Upper lobe of left lung (tissue), 4 donors: ENCODE measurements at regions not wholly inside any gene's neighbourhood (a gene's known extent, or its start where the extent isn't known, plus 50 kb on each side); places are given as distances from the start of the nearest gene placed in this dataset.

Experiments used
- EP300 ChIP-seq, 4 donors: sonication (generic); formaldehyde crosslinking; IDR thresholded peaks; one replicate each; pipeline ENCODE4 v1.5.1; 2017; ENCODE audit warnings: antibody characterized with exemption in 4 of 4, control low read depth in 2 of 4
- POLR2A ChIP-seq, 4 donors: fragments of 450-650 bp; IDR thresholded peaks; one replicate each; pipeline ENCODE4 v1.5.1; 2016 to 2017; ENCODE audit warnings: antibody characterized with exemption in 4 of 4, mild to moderate bottlenecking in 2 of 4
- POLR2AphosphoS5 ChIP-seq, 2 donors: sonication (generic); formaldehyde crosslinking; IDR thresholded peaks; one replicate each; pipeline ENCODE4 v1.5.1; 2017; ENCODE audit warnings: antibody characterized with exemption in 2 of 2
- TF ChIP-seq, protein P1 (sequence below), 6 experiments: fragments of 450-650 bp in 4 of 6; fragments of 200-600 bp in 2 of 6; sonication (generic) in 2 of 6; IDR thresholded peaks; one replicate each; pipeline ENCODE4 v1.5.1; 2016 to 2019; ENCODE audit warnings: antibody characterized with exemption in 6 of 6

DNA sequence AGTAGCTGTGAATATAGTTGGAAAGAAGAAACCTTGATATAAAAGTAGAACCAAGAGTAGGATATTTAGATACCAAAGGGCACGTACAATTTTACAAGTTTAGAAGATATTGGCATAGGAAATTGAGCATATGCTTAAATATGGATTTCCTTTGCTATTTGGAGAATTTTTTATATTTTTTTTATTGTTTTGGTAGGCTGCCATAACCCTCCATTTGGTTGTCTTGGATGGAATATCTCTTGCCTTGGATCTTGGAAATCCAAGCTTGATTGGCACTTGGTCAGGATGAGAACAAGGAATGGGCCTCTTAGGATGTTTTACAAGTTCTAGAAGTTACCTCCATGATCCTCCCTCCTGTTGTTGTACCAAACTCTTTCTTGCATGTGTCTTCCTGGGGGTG lies 297.1 kb downstream of the PRL start:
- TF ChIP-seq POLR2A (IDR thresholded peaks at IDR 0.05) = no peak
- TF ChIP-seq, protein P1, sequence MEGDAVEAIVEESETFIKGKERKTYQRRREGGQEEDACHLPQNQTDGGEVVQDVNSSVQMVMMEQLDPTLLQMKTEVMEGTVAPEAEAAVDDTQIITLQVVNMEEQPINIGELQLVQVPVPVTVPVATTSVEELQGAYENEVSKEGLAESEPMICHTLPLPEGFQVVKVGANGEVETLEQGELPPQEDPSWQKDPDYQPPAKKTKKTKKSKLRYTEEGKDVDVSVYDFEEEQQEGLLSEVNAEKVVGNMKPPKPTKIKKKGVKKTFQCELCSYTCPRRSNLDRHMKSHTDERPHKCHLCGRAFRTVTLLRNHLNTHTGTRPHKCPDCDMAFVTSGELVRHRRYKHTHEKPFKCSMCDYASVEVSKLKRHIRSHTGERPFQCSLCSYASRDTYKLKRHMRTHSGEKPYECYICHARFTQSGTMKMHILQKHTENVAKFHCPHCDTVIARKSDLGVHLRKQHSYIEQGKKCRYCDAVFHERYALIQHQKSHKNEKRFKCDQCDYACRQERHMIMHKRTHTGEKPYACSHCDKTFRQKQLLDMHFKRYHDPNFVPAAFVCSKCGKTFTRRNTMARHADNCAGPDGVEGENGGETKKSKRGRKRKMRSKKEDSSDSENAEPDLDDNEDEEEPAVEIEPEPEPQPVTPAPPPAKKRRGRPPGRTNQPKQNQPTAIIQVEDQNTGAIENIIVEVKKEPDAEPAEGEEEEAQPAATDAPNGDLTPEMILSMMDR (IDR thresholded peaks at IDR 0.05) = no peak
- no peak for TF ChIP-seq EP300 (IDR thresholded peaks at IDR 0.05)
- TF ChIP-seq POLR2AphosphoS5 (IDR thresholded peaks at IDR 0.05) = no peak
